Panc1 (cell line): ENCODE measurements at regions not wholly inside any gene's neighbourhood (a gene's known extent, or its start where the extent isn't known, plus 50 kb on each side); places are given as distances from the start of the nearest gene placed in this dataset.

Experiments
- POLR2AphosphoS5 ChIP-seq: IDR thresholded peaks from 2 replicates; pipeline ENCODE4 v1.6.1; 2012; ENCODE audit warnings: mild to moderate bottlenecking, low read depth, low read length, moderate library complexity
- REST ChIP-seq, 2 experiments: IDR thresholded peaks; 2 replicates each; pipeline ENCODE4 v1.6.1; 2011 to 2012; ENCODE audit warnings: low read depth in 2 of 2, control low read depth in 1 of 2, low read length in 1 of 2, mild to moderate bottlenecking in 1 of 2, moderate library complexity in 1 of 2; ENCODE audit not compliant: insufficient read depth in 1 of 2
- SIN3A ChIP-seq: IDR thresholded peaks from 2 replicates; pipeline ENCODE4 v1.6.1; 2012; ENCODE audit warnings: low read depth, mild to moderate bottlenecking, low read length, moderate library complexity, borderline replicate concordance; ENCODE audit not compliant: insufficient read depth
- TCF7L2 ChIP-seq: IDR thresholded peaks from 2 replicates; pipeline ENCODE4 v1.6.1; 2011; ENCODE audit warnings: mild to moderate bottlenecking, low read depth, low read length, inconsistent platforms
- TF ChIP-seq, protein P1 (sequence below): fragments of 450-650 bp; IDR thresholded peaks from 2 replicates; pipeline ENCODE4 v1.5.1; 2017; ENCODE audit warnings: mild to moderate bottlenecking

- TF ChIP-seq, protein P1, sequence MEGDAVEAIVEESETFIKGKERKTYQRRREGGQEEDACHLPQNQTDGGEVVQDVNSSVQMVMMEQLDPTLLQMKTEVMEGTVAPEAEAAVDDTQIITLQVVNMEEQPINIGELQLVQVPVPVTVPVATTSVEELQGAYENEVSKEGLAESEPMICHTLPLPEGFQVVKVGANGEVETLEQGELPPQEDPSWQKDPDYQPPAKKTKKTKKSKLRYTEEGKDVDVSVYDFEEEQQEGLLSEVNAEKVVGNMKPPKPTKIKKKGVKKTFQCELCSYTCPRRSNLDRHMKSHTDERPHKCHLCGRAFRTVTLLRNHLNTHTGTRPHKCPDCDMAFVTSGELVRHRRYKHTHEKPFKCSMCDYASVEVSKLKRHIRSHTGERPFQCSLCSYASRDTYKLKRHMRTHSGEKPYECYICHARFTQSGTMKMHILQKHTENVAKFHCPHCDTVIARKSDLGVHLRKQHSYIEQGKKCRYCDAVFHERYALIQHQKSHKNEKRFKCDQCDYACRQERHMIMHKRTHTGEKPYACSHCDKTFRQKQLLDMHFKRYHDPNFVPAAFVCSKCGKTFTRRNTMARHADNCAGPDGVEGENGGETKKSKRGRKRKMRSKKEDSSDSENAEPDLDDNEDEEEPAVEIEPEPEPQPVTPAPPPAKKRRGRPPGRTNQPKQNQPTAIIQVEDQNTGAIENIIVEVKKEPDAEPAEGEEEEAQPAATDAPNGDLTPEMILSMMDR = no peak
- TF ChIP-seq TCF7L2 (no peak), SIN3A (no peak), POLR2AphosphoS5 (no peak), REST (IDR thresholded peaks at IDR 0.05; ENCODE audit: insufficient read depth in 1 of 2, low read depth in 2 of 2, low read length in 1 of 2) (no peak)
Observed at GRCh38 chr2:236946871-236947270, 138.8 kb upstream of the COPS8 start.
